ENCODE measurements at regions not wholly inside any gene's neighbourhood (a gene's known extent, or its start where the extent isn't known, plus 50 kb on each side); places are given as distances from the start of the nearest gene placed in this dataset.
"Not testable (repeated sequence)": the region's sequence is repeated elsewhere in the genome, so short reads cannot be mapped to it uniquely, and the experiment has no call there.

GRCh38 chr22:48301908-48302307 lies 1525.8 kb downstream of the BRD1 start:
- Histone ChIP-seq H3K4me1 (ENCODE audit: control insufficient read depth, insufficient read depth, low read length) (no peaks in the 10 kb centered on the region), H3K27ac (ENCODE audit: low read depth, low read length) (no peak overlapping the region), H3K36me3 (ENCODE audit: control insufficient read depth, insufficient read depth, low read length) (no peaks in the 10 kb centered on the region), H3K27me3 (ENCODE audit: control insufficient read depth, insufficient read depth, low read length) (peaks cover 3% of the 10 kb centered on the region), H3K9ac (ENCODE audit: low read length) (no peak overlapping the region), H3K4me3 (ENCODE audit: low read length) (no peak overlapping the region)

- Histone ChIP-seq H3K27me3 (ENCODE audit: control insufficient read depth, insufficient read depth, low read length) (peaks cover 3% of the 10 kb centered on the region), H3K4me3 (ENCODE audit: low read length) (no peak overlapping the region), H3K36me3 (ENCODE audit: control insufficient read depth, insufficient read depth, low read length) (no peaks in the 10 kb centered on the region), H3K27ac (ENCODE audit: low read depth, low read length) (no peak overlapping the region), H3K9ac (ENCODE audit: low read length) (no peak overlapping the region), H3K4me1 (ENCODE audit: control insufficient read depth, insufficient read depth, low read length) (no peaks in the 10 kb centered on the region)
Measured at GRCh38 chr22:48301421-48301820, 1526.3 kb downstream of the BRD1 start.

GRCh38 chr22:48300877-48301276 lies 1526.8 kb downstream of the BRD1 start:
- Histone ChIP-seq H3K27me3 (ENCODE audit: control insufficient read depth, insufficient read depth, low read length) (peaks cover 3% of the 10 kb centered on the region), H3K36me3 (ENCODE audit: control insufficient read depth, insufficient read depth, low read length) (no peaks in the 10 kb centered on the region), H3K4me3 (ENCODE audit: low read length) (no peak overlapping the region), H3K4me1 (ENCODE audit: control insufficient read depth, insufficient read depth, low read length) (no peaks in the 10 kb centered on the region), H3K9ac (ENCODE audit: low read length) (no peak overlapping the region), H3K27ac (ENCODE audit: low read depth, low read length) (no peak overlapping the region)

GRCh38 chr22:48299801-48300200 lies 1527.9 kb downstream of the BRD1 start:
- H3K4me3 ChIP-seq (ENCODE audit: low read length), result no peak overlapping the region
- H3K27ac ChIP-seq (ENCODE audit: low read depth, low read length), result no peak overlapping the region
- H3K4me1 ChIP-seq (ENCODE audit: control insufficient read depth, insufficient read depth, low read length), result no peaks in the 10 kb centered on the region
- no peak overlapping the region for H3K9ac ChIP-seq (ENCODE audit: low read length)
- H3K36me3 ChIP-seq (ENCODE audit: control insufficient read depth, insufficient read depth, low read length), result no peaks in the 10 kb centered on the region
- H3K27me3 ChIP-seq (ENCODE audit: control insufficient read depth, insufficient read depth, low read length), result peaks cover 3% of the 10 kb centered on the region

GRCh38 chr22:48299124-48299523 lies 1528.5 kb downstream of the BRD1 start:
- H3K27ac ChIP-seq (ENCODE audit: low read depth, low read length), result no peak overlapping the region
- H3K4me1 ChIP-seq (ENCODE audit: control insufficient read depth, insufficient read depth, low read length), result no peaks in the 10 kb centered on the region
- peaks cover 3% of the 10 kb centered on the region for H3K27me3 ChIP-seq (ENCODE audit: control insufficient read depth, insufficient read depth, low read length)
- H3K4me3 ChIP-seq (ENCODE audit: low read length), result no peak overlapping the region
- no peak overlapping the region for H3K9ac ChIP-seq (ENCODE audit: low read length)
- H3K36me3 ChIP-seq (ENCODE audit: control insufficient read depth, insufficient read depth, low read length), result no peaks in the 10 kb centered on the region

DNA sequence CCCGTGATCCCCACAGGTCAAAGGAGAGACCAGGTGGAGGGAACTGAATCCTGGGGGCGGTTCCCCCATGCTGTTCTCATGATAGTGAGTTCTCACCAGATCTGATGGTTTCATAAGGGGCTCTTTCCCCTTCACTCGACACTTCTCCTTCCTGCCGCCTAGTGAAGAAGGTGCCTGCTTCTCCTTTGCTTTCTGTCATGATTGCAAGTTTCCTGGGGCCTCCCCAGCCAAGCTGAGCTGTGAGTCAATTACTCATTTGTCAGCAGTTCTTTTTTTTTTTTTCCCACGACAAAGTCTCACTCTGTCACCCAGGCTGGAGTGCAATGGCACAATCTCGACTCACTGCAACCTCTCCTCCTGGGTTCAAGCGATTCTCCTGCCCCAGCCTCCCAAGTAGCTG lies 1530.4 kb downstream of the BRD1 start:
- Histone ChIP-seq H3K9ac (ENCODE audit: low read length) (no peak overlapping the region), H3K4me1 (ENCODE audit: control insufficient read depth, insufficient read depth, low read length) (no peaks in the 10 kb centered on the region), H3K27me3 (ENCODE audit: control insufficient read depth, insufficient read depth, low read length) (no peaks in the 10 kb centered on the region), H3K27ac (ENCODE audit: low read depth, low read length) (no peak overlapping the region), H3K4me3 (ENCODE audit: low read length) (no peak overlapping the region), H3K36me3 (ENCODE audit: control insufficient read depth, insufficient read depth, low read length) (no peaks in the 10 kb centered on the region)

GRCh38 chr22:48289954-48290353 lies 1527.5 kb downstream of the TBC1D22A start:
- not testable (repeated sequence) for H3K4me1 ChIP-seq (ENCODE audit: control insufficient read depth, insufficient read depth, low read length); H3K27me3 ChIP-seq (ENCODE audit: control insufficient read depth, insufficient read depth, low read length); H3K9ac ChIP-seq (ENCODE audit: low read length); H3K27ac ChIP-seq (ENCODE audit: low read depth, low read length); H3K4me3 ChIP-seq (ENCODE audit: low read length); H3K36me3 ChIP-seq (ENCODE audit: control insufficient read depth, insufficient read depth, low read length)

DNA sequence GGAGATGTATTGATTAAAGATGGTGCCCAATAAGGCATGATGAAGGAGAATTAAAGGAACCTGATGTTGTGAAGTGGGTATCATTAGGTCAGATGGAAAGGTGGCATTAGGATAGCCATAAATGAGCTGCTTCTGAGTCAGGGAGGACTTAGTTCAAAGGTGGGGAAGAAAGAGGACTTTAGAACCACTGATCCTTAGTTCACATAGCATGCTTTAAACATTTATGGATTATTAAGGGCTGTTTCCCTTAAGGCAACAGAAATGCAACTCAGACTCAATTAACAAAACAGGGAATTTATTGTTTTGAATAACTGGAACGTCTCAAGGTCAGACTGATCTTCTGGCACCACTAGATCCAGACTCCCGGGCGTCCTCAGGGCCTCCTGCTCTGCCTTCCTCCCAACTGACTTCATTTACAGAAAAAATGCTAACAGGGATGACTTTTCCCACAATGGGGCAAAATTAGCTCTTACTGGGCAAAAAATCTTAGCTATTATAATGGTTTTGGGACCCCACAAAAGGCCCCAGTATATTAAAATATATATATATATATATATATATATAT lies 1526.0 kb downstream of the TBC1D22A start:
- H3K27me3 ChIP-seq (ENCODE audit: control insufficient read depth, insufficient read depth, low read length), result no peaks in the 10 kb centered on the region
- no peak overlapping the region for H3K27ac ChIP-seq (ENCODE audit: low read depth, low read length)
- no peak overlapping the region for H3K9ac ChIP-seq (ENCODE audit: low read length)
- H3K4me1 ChIP-seq (ENCODE audit: control insufficient read depth, insufficient read depth, low read length), result no peaks in the 10 kb centered on the region
- no peak overlapping the region for H3K4me3 ChIP-seq (ENCODE audit: low read length)
- H3K36me3 ChIP-seq (ENCODE audit: control insufficient read depth, insufficient read depth, low read length), result no peaks in the 10 kb centered on the region

GRCh38 chr22:48287031-48287430 lies 1524.6 kb downstream of the TBC1D22A start:
- Histone ChIP-seq H3K9ac (ENCODE audit: low read length) (no peak overlapping the region), H3K4me3 (ENCODE audit: low read length) (no peak overlapping the region), H3K4me1 (ENCODE audit: control insufficient read depth, insufficient read depth, low read length) (no peaks in the 10 kb centered on the region), H3K36me3 (ENCODE audit: control insufficient read depth, insufficient read depth, low read length) (no peaks in the 10 kb centered on the region), H3K27me3 (ENCODE audit: control insufficient read depth, insufficient read depth, low read length) (no peaks in the 10 kb centered on the region), H3K27ac (ENCODE audit: low read depth, low read length) (no peak overlapping the region)

DNA sequence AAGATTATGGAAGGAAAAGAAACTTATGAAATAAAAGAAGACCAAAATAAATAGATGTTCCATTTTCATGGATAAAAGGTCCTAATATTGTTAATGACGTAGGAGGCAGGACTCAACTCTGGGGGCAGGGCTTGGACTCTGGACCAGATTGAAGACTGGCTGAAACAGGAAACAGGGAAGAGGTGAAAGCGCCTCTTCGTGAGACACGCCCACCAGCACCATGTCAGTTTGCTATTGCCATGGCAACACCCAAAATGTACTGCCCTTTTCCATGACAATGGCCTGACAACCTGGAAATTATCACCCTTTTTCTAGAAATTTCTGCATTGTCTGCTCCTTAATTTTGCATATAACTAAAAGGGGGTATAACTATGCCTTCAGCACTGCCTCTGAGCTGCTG lies 1522.2 kb downstream of the TBC1D22A start:
- H3K27me3 ChIP-seq (ENCODE audit: control insufficient read depth, insufficient read depth, low read length), result no peaks in the 10 kb centered on the region
- no peak overlapping the region for H3K9ac ChIP-seq (ENCODE audit: low read length)
- no peaks in the 10 kb centered on the region for H3K36me3 ChIP-seq (ENCODE audit: control insufficient read depth, insufficient read depth, low read length)
- no peak overlapping the region for H3K4me3 ChIP-seq (ENCODE audit: low read length)
- no peaks in the 10 kb centered on the region for H3K4me1 ChIP-seq (ENCODE audit: control insufficient read depth, insufficient read depth, low read length)
- no peak overlapping the region for H3K27ac ChIP-seq (ENCODE audit: low read depth, low read length)

GRCh38 chr22:48282804-48283203 lies 1520.4 kb downstream of the TBC1D22A start:
- Histone ChIP-seq H3K27me3 (ENCODE audit: control insufficient read depth, insufficient read depth, low read length) (no peaks in the 10 kb centered on the region), H3K36me3 (ENCODE audit: control insufficient read depth, insufficient read depth, low read length) (no peaks in the 10 kb centered on the region), H3K4me1 (ENCODE audit: control insufficient read depth, insufficient read depth, low read length) (no peaks in the 10 kb centered on the region), H3K4me3 (ENCODE audit: low read length) (no peak overlapping the region), H3K9ac (ENCODE audit: low read length) (no peak overlapping the region), H3K27ac (ENCODE audit: low read depth, low read length) (no peak overlapping the region)

DNA sequence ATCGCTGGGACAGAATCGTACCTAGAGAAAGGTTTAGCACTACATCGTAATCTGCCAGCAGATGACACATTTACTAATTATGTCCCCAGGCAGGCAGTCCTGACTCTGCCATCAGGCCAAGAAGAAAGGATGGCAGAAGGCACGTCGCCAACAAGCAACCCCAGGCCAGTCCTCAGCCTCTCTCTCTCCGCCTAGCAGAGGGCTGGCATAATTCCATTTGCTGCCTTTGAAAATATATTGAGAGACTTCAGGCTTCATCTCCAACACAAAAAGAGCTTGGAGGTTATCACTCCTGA lies 1517.0 kb downstream of the TBC1D22A start:
- Histone ChIP-seq H3K27ac (ENCODE audit: low read depth, low read length) (no peak overlapping the region), H3K4me3 (ENCODE audit: low read length) (no peak overlapping the region), H3K36me3 (ENCODE audit: control insufficient read depth, insufficient read depth, low read length) (no peaks in the 10 kb centered on the region), H3K4me1 (ENCODE audit: control insufficient read depth, insufficient read depth, low read length) (no peaks in the 10 kb centered on the region), H3K27me3 (ENCODE audit: control insufficient read depth, insufficient read depth, low read length) (no peaks in the 10 kb centered on the region), H3K9ac (ENCODE audit: low read length) (no peak overlapping the region)

DNA sequence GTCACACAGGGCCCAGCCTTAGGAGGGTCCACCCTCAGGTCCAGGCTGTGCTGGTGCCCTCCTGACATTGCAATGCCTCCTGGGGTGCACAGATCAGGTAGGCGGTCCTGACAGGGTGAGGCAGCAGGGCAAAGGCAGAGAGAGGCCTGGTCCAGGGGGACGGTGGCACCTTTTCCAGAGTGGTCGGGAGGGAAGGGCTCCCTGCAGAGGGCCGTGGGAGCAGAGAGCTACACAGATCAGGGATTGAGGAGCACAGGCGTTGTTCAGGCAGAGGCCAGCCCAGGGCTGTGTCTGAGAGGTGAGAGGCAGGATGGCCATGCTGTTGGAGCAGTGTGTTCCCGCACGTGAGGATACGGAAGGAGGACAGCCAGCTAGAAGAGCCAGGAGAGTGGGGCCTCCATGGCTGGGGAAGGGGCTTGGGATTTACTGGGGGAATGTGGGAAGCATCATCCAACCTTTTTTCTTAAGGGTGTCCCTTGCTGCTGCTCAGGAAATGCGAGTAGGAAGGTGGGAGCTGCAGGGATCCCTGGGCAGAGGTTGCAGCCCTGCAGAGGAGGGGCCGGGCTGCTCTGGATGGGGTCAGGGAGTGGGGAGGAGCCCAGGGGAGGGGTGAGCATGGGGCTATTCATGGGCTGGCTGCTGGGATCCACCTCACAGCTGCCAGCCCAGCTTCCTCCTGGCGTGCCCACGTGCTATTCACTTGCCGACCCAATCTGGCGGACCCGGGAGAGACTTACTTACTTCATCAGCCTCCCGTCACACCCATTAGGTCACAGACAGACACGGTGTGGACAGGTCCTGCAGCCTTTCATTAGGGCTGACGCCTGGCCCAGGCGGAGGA lies 1516.4 kb downstream of the TBC1D22A start:
- H3K4me1 ChIP-seq (ENCODE audit: control insufficient read depth, insufficient read depth, low read length), result no peaks in the 10 kb centered on the region
- no peak overlapping the region for H3K27ac ChIP-seq (ENCODE audit: low read depth, low read length)
- no peaks in the 10 kb centered on the region for H3K36me3 ChIP-seq (ENCODE audit: control insufficient read depth, insufficient read depth, low read length)
- H3K27me3 ChIP-seq (ENCODE audit: control insufficient read depth, insufficient read depth, low read length), result no peaks in the 10 kb centered on the region
- H3K9ac ChIP-seq (ENCODE audit: low read length), result no peak overlapping the region
- no peak overlapping the region for H3K4me3 ChIP-seq (ENCODE audit: low read length)
